OCI-LY3 (cell line): ENCODE measurements at regions not wholly inside any gene's neighbourhood (a gene's known extent, or its start where the extent isn't known, plus 50 kb on each side); places are given as distances from the start of the nearest gene placed in this dataset.
"Not testable (repeated sequence)": the region's sequence is repeated elsewhere in the genome, so short reads cannot be mapped to it uniquely, and the experiment has no call there.

Source experiments
- H2AFZ ChIP-seq: fragments of 200-600, 300-600 bp; shearing (Covaris generic); 2 replicates; pipeline ENCODE4 v1.6.0; 2014; ENCODE audit warnings: antibody characterized with exemption, low read depth, low read length
- H3K27ac ChIP-seq: fragments of 200-600, 300-600 bp; sonication (generic); 2 replicates; pipeline ENCODE4 v1.5.1; 2014; ENCODE audit warnings: mild to moderate bottlenecking, low read length, moderate library complexity, mixed read lengths
- H3K27me3 ChIP-seq: fragments of 200-600, 300-600 bp; sonication (generic); 2 replicates; pipeline ENCODE4 v1.6.1; 2014; ENCODE audit warnings: low read depth, low read length, mixed read lengths
- H3K36me3 ChIP-seq: fragments of 200-600, 300-600 bp; sonication (generic); replicated peaks from 2 replicates; pipeline ENCODE3; 2014; ENCODE audit warnings: low read depth, low read length, mixed read lengths
- H3K4me1 ChIP-seq: fragments of 300-600, 200-600 bp; sonication (generic); 2 replicates; pipeline ENCODE4 v1.6.1; 2014; ENCODE audit warnings: low read length, mixed read lengths
- H3K4me2 ChIP-seq: fragments of 200-600, 300-600 bp; sonication (generic); 2 replicates; pipeline ENCODE4 v1.6.1; 2014; ENCODE audit warnings: low read length, mixed read lengths
- H3K4me3 ChIP-seq: fragments of 300-600, 200-600 bp; sonication (generic); 2 replicates; pipeline ENCODE4 v1.5.1; 2014; ENCODE audit warnings: antibody characterized with exemption, mild to moderate bottlenecking, low read length, moderate library complexity
- H3K79me2 ChIP-seq: fragments of 300-600, 200-600 bp; shearing (Covaris generic); 2 replicates; pipeline ENCODE4 v1.6.1; 2014; ENCODE audit warnings: mild to moderate bottlenecking, low read length, mixed read lengths
- H3K9ac ChIP-seq: fragments of 300-600, 200-600 bp; shearing (Covaris generic); 2 replicates; pipeline ENCODE4 v1.6.0; 2014; ENCODE audit warnings: mild to moderate bottlenecking, low read length, moderate library complexity
- H3K9me3 ChIP-seq: fragments of 200-600, 300-600 bp; shearing (Covaris generic); 2 replicates; pipeline ENCODE4 v1.6.1; 2014; ENCODE audit warnings: low read length, mixed read lengths; ENCODE audit not compliant: insufficient read depth
- H4K20me1 ChIP-seq: fragments of 200-600, 300-600 bp; sonication (generic); 2 replicates; pipeline ENCODE4 v1.6.1; 2016; ENCODE audit warnings: low read length, mixed read lengths; ENCODE audit not compliant: insufficient read depth
- CTCF ChIP-seq: fragments of 200-600, 300-600 bp; sonication (generic); IDR thresholded peaks from 2 replicates; pipeline ENCODE4 v1.5.1; 2014; ENCODE audit warnings: antibody characterized with exemption, low read length, low read depth
- EZH2phosphoT487 ChIP-seq: fragments of 200-600 bp; shearing (Covaris generic); IDR thresholded peaks from 2 replicates; pipeline ENCODE4 v1.6.1; 2018; ENCODE audit warnings: antibody characterized with exemption, mixed run types, low read depth

GRCh38 chr14:82689948-82690347 lies 1156.3 kb upstream of the SEL1L start:
- no peaks in the 10 kb centered on the region for H3K27me3 ChIP-seq
- H3K4me2 ChIP-seq = no peak overlapping the region
- TF ChIP-seq EZH2phosphoT487 (no peak), CTCF (no peak)
- H4K20me1 ChIP-seq = no peaks in the 10 kb centered on the region
- H3K9me3 ChIP-seq = no peaks in the 10 kb centered on the region
- H3K4me1 ChIP-seq = no peaks in the 10 kb centered on the region
- no peak overlapping the region for H2AFZ ChIP-seq
- no peaks in the 10 kb centered on the region for H3K36me3 ChIP-seq
- H3K9ac ChIP-seq = no peak overlapping the region
- no peaks in the 10 kb centered on the region for H3K79me2 ChIP-seq
- H3K27ac ChIP-seq = no peak overlapping the region
- no peak overlapping the region for H3K4me3 ChIP-seq

GRCh38 chr14:82691191-82691590 lies 1157.5 kb upstream of the SEL1L start:
- not testable (repeated sequence) for H3K27me3 ChIP-seq, H3K36me3 ChIP-seq, H3K4me3 ChIP-seq, H4K20me1 ChIP-seq, H3K9me3 ChIP-seq, H3K9ac ChIP-seq, H3K79me2 ChIP-seq, H3K4me2 ChIP-seq, H2AFZ ChIP-seq, H3K27ac ChIP-seq, H3K4me1 ChIP-seq

GRCh38 chr14:82694820-82695219 lies 1161.2 kb upstream of the SEL1L start:
- no peak overlapping the region for H3K4me2 ChIP-seq
- no peak overlapping the region for H3K9ac ChIP-seq
- H3K27me3 ChIP-seq = no peaks in the 10 kb centered on the region
- H3K36me3 ChIP-seq = no peaks in the 10 kb centered on the region
- no peaks in the 10 kb centered on the region for H4K20me1 ChIP-seq
- H2AFZ ChIP-seq = no peak overlapping the region
- no peaks in the 10 kb centered on the region for H3K9me3 ChIP-seq
- no peaks in the 10 kb centered on the region for H3K4me1 ChIP-seq
- TF ChIP-seq EZH2phosphoT487 (no peak), CTCF (no peak)
- no peak overlapping the region for H3K27ac ChIP-seq
- H3K4me3 ChIP-seq = no peak overlapping the region
- no peaks in the 10 kb centered on the region for H3K79me2 ChIP-seq

GRCh38 chr14:82704218-82704617 lies 1170.6 kb upstream of the SEL1L start:
- Histone ChIP-seq H3K9me3 (no peaks in the 10 kb centered on the region), H3K4me2 (no peak overlapping the region), H3K4me3 (no peak overlapping the region), H2AFZ (no peak overlapping the region), H3K27ac (no peak overlapping the region), H4K20me1 (no peaks in the 10 kb centered on the region), H3K36me3 (no peaks in the 10 kb centered on the region), H3K27me3 (no peaks in the 10 kb centered on the region), H3K9ac (no peak overlapping the region), H3K4me1 (no peaks in the 10 kb centered on the region), H3K79me2 (no peaks in the 10 kb centered on the region)
- TF ChIP-seq EZH2phosphoT487 (no peak), CTCF (no peak)

GRCh38 chr14:82710267-82710841 lies 1176.7 kb upstream of the SEL1L start:
- H3K27ac ChIP-seq = no peak overlapping the region
- H2AFZ ChIP-seq = no peak overlapping the region
- no peaks in the 10 kb centered on the region for H3K27me3 ChIP-seq
- H3K9me3 ChIP-seq = no peaks in the 10 kb centered on the region
- H3K4me2 ChIP-seq = no peak overlapping the region
- H3K4me1 ChIP-seq = no peaks in the 10 kb centered on the region
- no peak overlapping the region for H3K9ac ChIP-seq
- no peaks in the 10 kb centered on the region for H3K79me2 ChIP-seq
- TF ChIP-seq CTCF (peak; percentile 90), EZH2phosphoT487 (no peak)
- H4K20me1 ChIP-seq = no peaks in the 10 kb centered on the region
- no peaks in the 10 kb centered on the region for H3K36me3 ChIP-seq
- no peak overlapping the region for H3K4me3 ChIP-seq
